ENCODE measurements at regions not wholly inside any gene's neighbourhood (a gene's known extent, or its start where the extent isn't known, plus 50 kb on each side); places are given as distances from the start of the nearest gene placed in this dataset.

GRCh38 chr1:69246109-69246508 is 321.6 kb upstream of the LRRC7 start:
- TF ChIP-seq GATA2 (IDR thresholded peaks at IDR 0.05; ENCODE audit: low read depth, low read length) (no peak), GATA3 (IDR thresholded peaks at IDR 0.05; ENCODE audit: low read depth, low read length) (no peak)
